CMK (cell line): ENCODE measurements at regions not wholly inside any gene's neighbourhood (a gene's known extent, or its start where the extent isn't known, plus 50 kb on each side); places are given as distances from the start of the nearest gene placed in this dataset.

Experiments used
- DNase-seq: peaks from one replicate; pipeline ENCODE4 v3.0.0-alpha.2; 2010; ENCODE audit warnings: low read depth

DNA sequence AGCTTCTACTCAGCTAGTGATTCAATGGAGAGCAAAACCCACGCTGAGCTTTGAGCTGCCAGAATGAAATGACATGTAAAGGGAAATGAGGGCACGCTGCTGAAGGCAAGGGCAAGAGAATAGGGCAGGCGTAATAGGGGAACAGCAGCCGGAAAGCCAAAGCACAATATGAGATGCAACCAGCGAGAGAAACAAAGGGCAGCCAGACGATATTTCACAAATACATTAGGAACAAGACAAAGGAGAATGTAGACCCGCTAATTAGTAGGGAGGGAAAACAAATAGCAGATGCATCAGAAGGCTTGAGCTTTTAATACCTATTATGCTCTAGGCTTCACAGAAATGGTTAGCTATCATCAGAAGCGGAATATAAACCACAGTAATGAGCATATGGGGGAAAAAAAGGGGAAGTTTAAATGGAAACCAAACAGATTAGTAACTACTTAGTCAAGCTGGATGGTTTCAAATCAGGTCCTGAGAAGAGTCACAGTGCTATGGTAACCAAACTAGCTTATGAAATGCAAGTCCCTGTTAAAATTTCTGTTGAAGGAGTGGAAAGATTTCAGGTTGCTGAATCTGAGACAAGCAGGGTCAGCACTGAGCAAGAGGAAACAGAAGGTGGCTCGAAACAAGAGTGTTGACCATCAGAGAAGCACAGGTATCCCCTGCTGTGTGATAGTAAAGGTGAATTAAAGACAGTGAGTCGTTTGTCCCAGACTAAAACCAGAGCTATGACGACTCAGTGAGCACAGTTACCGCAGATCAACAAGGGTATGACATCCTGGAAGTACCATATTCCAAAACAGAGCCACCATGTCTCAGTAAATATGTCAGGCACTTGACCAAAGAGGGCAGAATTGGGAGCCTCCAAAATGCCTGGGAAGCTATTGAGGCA, 496.9 kb upstream of the CELF2 start:
- no peak for DNase-seq

DNA sequence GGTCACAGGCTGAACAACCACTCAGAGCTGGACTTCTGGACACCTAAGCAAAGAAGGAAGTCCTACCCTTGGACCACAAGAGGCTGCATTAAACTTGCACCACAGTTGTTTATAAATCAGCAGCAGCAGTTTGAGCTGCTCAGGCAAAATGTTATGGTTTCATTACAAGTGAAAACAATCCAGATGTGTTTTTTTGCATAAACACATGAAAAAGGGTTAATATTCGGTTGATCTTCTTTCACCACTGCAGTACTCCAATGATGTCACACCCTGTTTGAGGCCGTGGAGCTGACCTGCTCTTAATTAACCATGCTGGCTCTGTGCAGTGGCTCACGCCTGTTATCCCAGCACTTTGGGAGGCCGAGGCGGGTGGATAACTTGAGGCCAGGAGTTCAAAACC, 490.8 kb upstream of the CELF2 start:
- DNase-seq, result no peak

DNA sequence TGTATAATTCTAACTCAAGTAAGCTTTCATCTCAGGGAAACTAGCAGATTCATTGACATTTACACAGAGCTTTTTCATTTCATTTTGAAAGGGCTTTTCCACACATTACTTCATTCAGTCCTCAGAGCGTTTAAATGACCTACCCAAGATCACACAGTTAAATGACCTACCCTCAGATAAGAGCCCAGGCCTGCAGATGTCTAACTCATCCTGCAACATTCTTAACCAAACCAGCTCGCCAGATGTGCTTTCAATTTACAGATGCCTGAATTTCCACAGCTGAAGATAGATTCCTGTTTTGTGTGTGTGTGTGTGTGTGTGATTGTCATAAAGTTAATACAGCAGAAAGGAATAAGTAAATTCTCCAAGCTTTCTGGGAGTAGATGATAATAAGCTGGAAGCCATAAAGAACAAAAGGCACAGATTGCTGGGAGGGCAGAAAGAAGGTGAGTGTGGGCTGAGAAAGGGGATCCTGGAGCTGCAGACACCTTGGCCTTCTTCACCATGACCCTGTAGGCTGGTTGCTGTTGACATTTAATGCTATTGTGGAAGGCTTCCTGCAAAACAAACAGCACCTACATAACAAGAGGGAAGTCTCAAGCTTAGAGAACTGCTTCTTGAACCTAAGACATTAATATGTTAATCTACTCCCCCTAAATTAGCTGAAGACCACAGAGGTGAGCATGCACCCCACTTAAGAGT, 489.7 kb upstream of the CELF2 start:
- no peak for DNase-seq

DNA sequence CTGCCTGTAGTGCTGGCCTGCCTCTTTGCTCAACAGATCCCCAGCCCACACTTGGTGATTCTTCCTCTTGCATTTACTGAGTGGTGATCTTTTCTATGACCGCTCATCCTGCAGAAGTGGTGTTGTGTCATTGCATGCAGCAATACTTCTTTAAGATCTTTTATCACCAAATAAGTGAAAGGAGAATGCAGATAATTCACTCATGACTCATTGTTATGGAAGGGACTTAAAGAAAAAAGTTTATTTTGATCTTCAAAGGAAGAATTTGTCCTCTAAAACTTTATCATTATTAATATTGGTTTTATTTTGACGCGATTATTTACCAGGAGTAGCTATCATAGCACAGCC, 489.1 kb upstream of the CELF2 start:
- DNase-seq, result no peak

DNA sequence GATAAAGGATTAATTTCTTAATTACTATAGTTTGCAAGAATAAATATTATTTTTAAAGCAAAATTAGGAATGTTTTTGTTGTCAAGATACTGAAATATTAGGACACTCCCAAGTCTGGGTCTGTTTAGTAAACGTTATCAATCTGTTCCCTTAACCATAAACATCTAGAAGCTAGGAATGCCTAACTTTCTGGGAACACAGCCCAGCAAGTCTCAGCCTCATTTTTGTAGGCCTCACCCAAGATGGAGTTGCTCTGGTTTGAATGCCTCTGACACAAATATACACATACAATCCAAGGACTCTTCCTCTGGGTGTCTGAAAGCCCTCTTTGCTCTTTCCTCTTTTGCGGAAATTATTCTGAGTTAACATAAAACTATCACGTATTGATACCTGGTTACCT, 487.4 kb upstream of the CELF2 start:
- DNase-seq, result no peak

DNA sequence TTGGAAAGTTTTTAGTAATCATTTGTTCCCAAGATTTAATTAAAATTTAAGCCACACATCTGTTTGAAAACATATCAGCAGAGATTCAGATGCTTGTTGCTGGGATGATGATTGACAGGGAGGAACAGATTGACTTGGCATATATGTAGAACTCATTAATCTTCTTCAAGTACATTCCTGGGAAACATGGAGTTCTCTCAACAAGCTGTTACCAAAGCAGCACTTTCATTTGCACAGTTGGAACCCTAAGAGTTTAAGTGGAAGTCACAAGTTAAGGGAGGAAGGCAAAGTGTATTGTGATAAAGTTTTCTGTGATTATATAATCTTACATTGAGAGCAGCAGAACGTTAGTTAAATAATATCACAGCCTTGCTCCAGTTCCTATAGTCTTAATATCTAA, 485.4 kb upstream of the CELF2 start:
- no peak for DNase-seq

DNA sequence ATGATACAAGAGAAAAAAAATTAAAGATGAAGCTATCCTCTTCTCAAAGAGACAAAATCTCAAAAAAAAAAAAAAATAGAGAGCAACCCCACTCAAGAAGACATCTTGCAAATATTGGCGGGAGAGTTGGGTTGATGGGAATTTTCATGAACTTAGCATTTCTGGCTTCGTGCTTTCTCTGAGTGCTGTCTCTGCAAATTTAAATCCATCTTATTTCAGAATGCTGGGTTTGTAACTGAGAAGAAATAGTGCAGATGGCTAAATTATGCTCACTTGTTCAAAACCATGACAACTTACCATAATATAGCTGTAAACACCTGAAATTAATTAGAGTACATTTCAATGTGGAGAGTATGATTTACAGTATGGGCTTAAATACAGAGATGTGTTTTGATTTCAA, 484.8 kb upstream of the CELF2 start:
- no peak for DNase-seq

DNA sequence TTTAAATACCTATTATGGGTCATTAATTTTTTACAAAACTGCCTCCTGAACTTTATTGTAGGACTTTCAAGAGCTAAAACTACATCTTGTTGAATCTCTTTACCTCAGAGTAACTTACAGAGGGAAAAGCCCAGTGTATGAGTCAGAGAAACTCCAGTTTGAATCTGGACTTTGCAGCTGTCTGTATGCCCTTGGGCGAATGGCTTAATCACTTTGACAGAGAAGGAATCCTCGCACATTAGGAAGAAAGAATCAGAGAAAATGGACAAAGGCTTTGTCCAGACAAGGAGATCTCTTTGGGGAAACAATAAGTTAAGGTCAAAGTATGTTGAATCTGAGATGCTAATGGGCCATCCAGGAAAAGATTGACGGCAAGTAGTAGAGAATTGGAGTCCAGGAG, 484.2 kb upstream of the CELF2 start:
- DNase-seq, result no peak

DNA sequence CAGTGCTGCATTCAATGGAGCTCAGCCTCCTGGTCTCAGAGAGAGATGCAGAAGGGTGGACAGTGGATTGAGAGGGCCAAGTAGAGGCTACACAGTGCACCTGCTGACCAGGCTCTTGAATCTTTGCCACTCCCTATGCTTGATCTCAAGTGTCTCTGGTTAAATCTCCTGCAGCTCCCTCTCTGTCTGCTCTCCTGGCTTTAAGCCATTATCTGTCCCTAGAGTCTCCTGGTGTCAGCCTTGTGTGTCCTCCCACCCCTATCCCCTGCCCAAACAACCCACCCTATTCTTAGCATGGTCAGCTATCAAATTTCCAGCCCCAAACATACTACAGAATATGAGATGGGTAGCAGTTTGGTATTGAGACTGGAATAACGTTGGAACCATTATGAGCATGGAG, 479.3 kb upstream of the CELF2 start:
- no peak for DNase-seq

DNA sequence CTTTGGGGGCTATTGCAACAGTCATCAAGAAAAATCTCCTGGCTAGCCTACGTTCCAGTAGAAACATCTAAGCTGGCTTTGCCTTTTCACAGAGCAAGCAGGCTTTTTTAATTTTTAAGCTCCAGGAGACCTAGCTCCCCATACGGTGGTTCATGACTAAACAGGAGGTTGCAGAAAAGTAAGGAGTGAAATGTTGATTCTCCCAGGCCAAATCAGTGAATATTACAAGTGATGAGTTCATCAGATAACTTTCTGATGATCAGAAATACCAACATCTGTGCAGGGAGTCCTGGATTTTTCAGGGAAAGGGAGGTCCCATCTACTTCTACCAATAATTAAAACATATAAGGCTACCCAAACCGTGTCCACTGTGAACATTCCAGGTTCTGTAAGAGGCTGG, 477.3 kb upstream of the CELF2 start:
- no peak for DNase-seq

DNA sequence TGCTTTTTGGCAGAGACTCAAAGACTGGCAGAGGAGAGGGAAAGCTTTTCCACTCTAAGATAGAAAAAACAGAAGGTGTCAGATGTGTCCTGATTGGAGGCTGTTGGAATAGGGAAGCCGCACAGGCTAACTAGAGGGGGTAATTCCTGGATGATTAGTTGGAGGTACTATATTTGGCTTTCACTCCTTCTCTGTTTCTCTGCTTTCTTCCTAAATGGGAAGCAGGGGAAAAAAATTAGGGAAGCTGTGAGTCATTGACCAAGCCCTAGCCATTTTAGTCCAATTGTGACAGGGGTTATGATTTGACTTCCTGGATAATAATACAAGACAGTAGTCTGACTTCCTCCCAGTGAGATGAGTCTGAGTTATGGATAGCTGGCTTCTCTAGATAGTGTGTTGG, 475.2 kb upstream of the CELF2 start:
- no peak for DNase-seq

DNA sequence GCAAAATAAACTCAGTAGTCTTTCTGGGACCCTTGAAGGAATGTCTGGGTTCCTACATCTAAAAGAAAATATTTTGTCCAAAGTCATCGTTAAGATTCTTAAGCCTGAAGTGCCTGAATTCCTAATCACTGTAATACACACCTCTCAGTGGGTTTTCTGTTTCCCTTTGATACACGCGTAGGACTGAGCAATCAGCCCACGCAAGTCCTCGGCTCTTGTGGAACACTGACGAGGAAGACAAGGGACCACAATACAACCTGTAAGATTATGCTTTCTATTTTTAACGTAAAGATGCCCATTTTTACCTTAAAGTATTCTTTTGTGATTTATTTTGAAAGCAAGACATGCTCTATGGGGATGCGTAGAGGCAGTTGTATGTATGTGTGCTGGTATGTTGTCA, 472.8 kb upstream of the CELF2 start:
- DNase-seq, result no peak

DNA sequence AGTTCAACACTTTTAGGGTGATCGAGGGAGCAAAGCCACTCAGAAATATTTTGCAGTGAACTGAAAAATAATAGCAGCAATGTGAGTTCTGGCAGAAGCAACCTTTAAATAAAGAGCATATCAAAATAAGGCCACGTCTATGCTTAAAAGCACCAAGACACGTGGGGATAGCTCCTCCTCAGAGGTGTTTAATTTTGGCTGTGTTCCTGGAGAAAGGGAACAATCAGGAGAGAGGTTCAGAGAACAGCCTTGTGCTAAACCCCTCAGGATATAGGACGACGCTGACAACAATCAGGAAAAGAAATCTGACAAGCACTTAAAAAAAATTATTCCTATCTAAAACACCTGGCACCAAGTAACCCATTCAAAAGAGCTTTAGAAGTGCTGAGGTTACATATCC, 471.9 kb upstream of the CELF2 start:
- no peak for DNase-seq

DNA sequence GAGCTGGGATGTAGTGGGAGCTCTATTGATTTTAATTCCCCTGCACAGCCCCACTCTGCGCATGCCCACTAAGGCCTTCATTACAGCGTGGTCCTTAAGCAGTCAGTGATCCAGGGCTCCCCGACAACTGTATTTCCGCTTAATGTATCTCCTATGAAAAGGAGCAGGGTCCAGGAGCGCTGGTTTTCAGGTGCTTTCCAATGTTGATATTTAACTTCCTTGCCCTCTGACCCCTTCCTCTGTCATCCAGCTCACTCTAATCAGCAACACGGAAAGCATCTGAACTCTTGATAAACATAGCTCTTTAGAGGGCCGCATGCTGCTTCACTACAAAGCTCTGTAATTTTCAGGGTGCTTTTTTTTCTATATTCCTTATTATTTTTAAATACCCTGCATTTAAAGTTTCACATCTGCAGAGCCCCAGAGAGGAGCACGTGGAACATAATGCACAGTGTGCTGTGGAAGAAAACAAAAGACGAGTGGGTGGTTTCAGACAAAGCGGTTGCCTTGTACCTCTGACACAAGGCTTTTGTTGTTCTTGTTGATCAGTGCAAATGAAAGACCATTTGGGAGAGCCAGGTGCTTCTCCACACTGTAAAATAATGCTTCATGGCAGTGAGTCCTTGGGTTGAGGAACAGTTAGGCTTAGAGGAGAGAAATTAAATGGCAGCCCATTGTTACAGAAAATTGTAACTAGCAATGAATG, 465.9 kb upstream of the CELF2 start:
- no peak for DNase-seq

DNA sequence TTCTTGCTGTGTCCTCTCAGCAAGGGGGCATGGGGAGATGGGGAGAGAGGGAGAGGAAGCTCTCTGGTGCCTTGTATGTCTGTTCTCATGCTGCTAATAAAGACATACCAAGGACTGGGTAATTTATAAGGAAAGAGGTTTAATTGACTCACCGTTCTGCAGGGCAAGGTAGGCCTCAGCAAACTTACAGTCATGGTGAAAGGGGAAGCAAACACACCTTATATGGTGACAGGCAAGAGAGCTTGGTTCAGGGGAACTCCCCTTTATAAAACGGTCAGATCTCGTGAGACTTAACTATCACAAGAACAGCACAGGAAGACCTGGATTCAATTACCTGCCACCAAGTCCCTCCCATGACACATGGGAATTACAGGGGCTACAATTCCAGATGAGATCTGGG, 464.7 kb upstream of the CELF2 start:
- no peak for DNase-seq

DNA sequence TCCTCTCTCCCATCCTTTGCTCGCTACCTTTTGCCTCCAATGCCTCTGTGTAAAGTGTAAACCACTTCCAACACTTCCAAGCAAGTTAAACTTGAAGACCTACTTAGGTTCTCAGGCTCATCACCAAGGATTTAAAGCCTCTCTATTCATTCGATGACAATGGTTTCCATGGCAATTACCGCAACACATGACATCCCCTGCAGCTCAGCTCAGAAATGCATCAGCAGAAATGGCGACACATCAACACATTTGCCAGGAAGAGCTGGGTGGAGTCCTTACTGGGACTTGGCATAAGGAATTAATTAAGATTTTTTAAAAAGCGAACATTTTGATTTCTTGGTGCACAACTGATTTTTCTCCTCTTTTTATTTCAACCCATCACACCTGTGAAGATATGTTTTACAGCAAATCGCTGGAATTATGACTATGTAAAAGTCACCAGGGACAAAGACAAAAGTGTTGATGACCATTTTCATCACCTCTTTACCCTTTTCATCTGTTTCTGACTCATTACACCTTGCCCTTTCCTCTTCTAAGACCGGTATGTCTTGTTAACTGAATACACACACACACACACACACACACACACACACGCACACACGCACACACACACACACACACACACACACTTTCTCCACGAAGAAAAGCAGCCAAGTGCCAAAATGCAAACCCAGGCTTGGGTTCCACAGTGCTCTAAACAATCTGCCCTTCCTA, 453.4 kb upstream of the CELF2 start:
- DNase-seq, result no peak

DNA sequence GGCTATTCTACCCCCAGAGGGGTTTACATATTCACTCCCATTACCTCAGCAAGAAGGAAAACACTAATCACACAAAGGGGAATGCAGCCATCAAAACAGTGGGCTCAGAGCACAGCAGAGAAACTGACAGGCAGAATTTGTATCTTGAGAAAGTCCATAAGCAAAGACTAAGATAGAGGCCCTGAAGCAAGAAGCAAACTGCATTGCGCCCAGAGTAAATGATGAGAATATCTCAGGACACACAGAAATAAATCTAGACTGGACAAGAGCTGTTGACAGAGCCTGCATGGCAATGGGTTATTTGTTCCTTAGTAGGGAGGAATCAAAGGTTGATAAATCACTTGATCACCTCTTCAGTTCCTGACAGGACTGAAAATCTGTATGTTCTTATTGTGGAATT, 440.7 kb upstream of the CELF2 start:
- DNase-seq, result no peak

DNA sequence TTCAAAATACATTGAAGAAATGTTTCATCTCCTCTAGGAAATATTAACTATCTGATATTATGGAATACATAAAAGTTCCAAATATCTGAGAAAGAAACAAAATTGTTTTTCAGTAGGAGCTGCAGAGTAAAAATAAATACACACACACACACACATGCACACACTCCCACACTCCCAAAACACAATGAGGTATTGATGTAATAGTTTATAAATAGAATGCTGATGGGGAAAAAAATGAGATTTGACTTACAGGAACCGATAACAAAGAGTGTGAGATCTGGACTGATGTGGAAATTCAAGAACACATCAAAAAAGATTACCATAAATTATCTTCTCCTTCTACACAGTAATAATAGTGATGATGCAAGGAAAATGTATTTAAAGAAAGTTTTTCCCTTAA, 438.0 kb upstream of the CELF2 start:
- no peak for DNase-seq

DNA sequence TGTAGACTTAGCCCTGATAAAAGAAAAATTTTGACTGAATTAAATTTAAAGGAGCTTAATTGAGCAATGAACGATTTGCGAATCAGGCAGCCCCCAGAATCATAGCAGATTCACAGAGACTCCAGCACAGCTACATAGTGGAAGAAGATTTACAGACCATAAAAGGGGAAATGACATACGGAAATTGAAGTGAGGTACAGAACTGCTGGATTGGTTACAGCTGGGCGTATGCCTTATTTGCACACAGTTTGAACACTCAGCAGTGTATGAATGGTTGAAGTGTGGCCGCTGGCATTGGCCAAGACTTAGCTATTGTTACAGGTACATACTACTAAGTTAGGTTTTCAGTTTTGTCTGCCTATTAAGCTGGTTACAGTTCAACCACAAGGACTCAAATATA, 433.5 kb upstream of the CELF2 start:
- DNase-seq, result no peak

DNA sequence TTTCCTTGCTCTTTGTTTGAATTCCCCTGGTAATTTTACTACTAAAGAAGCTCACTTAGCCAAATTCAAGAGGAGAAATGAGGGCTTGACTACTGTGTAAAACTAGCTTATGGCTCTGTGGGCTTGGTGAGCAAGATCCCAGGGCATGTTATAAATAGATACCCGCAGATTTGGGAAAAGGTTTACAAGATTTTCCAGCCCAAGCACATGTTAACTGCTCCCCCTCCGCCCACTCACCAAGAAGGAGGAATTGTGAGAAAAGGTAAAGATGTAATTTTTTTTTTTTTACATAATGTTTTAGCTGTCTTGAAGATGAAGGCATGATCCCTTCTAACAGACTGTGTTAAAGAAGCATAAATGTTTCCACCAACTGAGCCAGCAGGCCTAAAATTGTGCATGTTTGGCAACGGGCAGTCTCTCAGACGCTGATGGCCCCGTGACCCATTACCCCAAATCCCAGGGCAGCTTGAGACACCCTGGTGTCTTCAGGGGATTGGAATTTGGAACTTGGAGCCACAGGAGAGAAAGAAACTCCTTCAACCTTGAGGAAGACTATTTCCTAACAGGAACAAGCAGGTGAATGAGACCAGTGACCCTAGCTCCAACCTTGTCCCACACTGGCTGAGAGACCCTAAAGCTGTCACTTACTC, 429.8 kb upstream of the CELF2 start:
- DNase-seq, result no peak

DNA sequence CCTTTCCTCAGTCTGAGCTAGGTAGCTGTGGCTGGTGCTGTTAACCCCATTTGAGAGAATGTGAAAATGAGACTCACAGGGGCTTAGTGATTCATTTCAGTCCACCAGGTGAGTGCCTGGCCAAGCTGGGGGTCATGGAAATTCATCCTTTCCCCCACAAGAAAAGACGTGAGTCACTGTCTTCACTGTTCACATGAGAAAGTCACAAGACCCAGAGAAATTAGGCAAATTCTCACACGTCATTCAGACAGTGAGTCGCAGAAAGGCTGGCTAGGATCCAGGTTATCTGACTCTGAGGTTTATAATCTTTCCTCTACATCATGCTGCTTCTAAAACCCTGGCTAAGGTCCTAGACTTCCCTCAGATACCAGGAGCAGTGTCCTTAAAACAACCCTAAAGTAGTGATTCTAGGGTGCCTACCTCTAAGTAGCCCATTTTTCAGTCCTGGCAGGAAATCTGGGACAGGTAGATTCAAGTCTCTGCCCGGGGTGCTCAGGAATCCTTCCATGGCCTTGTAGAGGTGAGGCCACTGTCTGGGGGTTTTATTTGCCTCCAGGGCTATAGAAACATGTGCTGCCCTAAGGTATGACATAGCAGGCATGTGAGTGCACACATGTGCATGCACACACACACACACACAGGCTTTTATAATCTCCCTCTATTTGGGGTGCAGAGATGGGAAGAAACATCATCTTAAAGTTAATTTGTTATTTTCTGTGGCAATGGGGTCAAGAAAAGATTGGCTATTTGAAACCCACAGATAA, 427.9 kb upstream of the CELF2 start:
- DNase-seq, result no peak
